ENCODE measurements at regions not wholly inside any gene's neighbourhood (a gene's known extent, or its start where the extent isn't known, plus 50 kb on each side); places are given as distances from the start of the nearest gene placed in this dataset.
"Not testable (repeated sequence)": the region's sequence is repeated elsewhere in the genome, so short reads cannot be mapped to it uniquely, and the experiment has no call there.

DNA sequence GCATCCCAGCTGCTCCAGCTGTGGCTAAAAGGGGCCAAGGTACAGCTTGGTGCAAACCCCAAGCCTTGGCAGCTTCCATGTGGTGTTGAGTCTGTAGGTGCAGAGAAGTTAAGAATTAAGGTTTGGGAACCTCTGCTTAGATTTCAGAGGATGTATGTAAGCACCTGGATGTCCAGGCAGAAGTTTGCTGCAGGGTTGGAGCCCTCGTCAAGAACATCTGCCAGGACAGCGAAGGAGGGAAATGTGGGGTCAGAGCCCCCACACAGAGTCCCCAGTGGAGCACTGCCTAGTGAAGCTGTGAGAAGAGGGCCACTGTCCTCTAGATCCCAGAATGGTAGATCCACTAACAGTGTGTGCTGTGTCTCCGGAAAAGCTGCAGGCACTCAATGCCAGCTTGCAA is 236.2 kb upstream of the ADRA1B start:
- DNase-seq (ENCODE audit: low read depth in 3 of 3, low spot score in 2 of 3), result no peak

DNA sequence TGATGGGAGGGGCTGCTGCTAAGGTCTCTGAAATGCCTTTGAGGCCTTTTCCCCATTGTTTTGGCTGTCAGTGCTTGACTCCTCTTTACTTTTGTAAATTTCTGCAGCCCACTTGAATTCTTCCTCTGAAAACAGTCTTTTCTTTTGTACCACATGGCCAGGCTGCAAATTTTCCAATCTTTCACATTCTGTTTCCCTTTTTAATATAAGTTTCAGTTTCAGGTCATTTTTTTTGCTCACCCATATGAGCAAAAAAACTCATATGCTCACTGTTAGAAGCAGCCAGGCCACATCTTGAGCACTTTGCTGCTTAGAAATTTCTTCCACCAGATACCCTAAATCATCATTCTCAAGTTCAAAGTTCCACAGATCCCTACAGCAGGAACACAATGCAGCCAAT is 234.6 kb upstream of the ADRA1B start:
- DNase-seq (ENCODE audit: low read depth in 3 of 3, low spot score in 2 of 3), result no peak

DNA sequence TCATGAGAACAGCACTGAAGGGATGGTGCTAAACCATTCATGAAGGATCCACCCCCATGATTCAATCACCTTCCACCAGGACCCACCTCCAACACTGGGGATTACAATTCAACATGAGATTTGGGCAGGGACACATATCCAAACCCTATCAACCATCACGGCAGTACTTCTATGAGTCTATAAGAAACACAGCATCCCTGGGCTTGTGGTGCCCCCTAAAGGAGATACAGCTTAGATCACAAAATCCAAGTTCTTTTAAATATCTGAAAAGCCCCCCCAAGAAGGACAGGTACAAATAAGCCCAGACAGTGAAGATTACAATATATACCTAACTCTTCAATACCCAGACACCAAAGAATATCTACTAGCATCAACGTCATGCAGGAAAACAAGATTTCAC is 233.7 kb upstream of the ADRA1B start:
- no peak for DNase-seq (ENCODE audit: low read depth in 3 of 3, low spot score in 2 of 3)

DNA sequence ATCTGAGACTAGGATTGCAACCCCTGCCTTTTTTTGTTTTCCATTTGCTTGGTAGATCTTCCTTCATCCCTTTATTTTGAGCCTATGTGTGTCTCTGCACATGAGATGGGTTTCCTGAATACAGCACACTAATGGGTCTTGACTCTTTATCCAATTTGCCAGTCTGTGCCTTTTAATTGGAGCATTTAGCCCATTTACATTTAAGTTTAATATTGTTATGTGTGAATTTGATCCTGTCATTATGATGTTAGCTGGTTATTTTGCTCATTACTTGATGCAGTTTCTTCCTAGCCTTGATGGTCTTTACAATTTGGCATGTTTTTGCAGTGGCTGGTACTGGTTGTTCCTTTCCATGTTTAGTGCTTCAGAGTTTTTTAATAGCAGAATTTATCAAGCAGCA is 228.4 kb upstream of the ADRA1B start:
- not testable (repeated sequence) for DNase-seq (ENCODE audit: low read depth in 3 of 3, low spot score in 2 of 3)

DNA sequence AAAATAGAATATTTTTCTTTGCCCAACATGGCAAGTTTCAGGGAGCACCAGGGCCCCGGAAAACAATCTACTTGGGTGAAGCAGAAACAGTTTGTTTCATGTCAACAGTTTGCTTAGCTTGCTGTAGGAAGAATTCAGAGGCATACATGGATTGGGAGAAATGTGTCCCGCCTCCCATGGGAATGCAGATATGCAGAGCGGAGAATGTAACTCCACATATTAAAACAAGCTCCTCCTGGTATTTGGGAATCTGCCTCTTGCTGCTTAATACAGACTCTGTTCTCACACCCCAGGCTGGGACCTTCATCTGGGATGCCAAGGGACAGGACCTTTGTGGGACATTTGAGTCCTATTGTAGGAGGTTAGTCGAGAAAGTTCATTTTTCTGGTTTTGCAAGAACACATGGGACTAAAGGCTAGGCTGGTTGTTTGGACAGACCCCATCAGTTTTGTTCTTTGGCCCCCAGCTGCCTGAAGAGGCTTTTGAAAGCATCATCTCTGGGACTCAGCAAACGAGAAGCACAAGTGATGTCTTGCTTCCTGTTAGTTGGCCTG is 220.5 kb upstream of the ADRA1B start:
- no peak for DNase-seq (ENCODE audit: low read depth in 3 of 3, low spot score in 2 of 3)

DNA sequence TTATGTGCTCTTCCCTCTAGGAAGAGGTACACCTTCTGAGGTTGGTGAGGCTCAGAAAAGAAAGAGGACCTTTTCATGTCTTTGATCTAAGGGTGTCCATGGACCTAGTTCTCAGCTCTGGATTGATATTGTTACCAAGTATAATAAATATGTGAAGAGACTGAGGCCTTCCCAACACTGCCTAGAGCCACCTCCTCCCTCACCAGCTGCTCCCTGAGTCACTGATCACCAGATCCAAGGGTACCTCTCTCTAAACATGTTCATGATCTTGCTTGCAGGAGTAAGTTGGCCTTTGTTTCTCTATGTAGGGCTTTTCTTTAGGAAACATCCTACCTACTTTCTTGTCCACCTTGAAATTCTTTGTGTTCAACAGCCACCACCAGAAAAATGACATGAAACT is 218.8 kb upstream of the ADRA1B start:
- DNase-seq (ENCODE audit: low read depth in 3 of 3, low spot score in 2 of 3), result no peak

DNA sequence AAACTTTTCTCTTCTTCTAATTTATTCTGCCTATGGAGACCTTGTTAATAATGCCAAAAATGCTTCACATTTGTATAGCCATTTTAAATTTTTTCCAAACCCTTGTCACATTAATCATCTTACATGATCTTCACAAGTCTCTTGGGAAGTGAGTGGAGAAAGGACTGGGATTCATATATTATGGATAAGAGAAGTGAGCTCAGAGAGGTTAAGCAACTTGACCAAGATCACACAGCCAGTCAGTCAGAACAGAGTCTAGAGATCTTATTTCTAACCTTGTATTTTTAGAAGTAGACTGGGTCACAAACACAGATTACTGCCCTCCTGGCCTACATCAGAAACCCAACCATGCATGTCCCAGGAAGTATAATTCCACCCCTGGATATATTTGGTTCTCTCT is 218.0 kb upstream of the ADRA1B start:
- DNase-seq (ENCODE audit: low read depth in 3 of 3, low spot score in 2 of 3), result no peak

DNA sequence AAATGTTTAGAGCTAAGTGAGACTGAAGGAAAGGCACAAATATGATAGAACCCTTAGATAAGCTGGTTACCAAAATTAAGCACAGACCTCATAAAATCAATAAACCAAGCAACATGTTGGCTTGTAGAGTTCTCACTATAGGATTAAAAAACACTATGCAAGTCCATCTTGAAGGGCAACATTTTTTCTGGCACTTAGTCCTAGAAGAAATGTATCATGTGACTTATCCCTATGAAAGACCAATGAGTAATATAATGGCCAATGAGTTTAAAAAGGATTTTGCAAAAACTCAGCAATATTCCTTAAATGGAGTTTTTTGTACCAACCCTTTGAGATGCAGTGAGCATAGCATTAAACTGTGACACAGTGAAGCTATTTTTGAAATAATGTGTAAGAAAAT is 216.3 kb upstream of the ADRA1B start:
- DNase-seq (ENCODE audit: low read depth in 3 of 3, low spot score in 2 of 3), result no peak

DNA sequence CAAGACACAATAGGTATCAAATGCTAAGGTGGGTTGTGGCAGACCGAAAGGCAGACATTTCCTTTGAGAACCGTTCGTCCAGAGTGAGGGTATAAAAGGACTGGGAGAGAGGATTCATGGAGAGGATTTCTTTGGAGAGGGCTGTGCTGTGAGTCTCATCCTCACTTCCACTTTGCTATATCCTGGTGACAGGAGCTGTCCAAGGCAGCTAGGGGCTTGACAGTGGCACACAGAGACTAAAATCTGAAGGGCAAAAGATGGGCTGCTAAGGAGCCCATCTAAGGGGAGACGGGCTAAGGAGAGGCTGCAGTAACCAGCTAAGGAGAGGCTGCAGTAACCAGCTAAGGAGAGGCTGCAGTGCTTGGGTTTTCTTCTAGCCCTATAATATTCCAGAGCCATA is 214.0 kb upstream of the ADRA1B start:
- DNase-seq (ENCODE audit: low read depth in 3 of 3, low spot score in 2 of 3), result no peak

DNA sequence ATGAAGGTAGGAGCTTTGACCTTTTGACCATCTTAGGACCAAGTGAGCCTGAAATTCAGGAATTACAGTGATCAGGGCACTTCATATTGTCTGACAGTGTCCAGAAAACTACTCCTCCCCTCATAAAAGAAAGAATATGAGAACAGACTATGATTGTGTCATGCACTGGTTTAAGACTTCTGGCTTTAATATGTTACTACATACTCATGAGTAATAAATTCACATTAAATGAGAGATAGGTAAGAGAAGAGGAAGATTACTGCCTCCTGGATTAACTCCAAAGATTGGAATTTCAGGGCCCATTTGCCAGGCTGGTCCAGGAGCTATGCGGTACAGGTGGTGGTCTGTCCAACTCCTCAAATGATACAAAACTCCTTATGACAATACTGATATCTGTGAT is 213.5 kb upstream of the ADRA1B start:
- DNase-seq (ENCODE audit: low read depth in 3 of 3, low spot score in 2 of 3), result no peak

DNA sequence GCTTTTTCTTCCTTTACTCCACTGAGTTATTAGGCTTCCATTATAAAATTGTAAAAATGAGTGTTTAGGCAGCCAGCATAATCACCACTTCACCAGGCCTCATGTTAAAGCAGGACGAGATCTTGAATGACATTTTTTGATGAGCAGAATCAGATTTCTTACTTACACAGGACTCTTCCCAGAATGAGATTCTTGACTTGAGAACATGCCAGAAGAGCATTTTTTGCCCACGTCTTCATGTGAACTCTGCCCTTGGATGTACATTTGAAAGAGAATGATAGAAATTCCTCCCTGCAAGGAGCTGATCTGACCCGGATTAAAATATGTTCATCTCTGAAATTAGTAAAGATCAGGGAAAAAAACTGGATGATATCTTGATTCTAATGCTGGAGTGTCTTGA is 212.1 kb upstream of the ADRA1B start:
- no peak for DNase-seq (ENCODE audit: low read depth in 3 of 3, low spot score in 2 of 3)

DNA sequence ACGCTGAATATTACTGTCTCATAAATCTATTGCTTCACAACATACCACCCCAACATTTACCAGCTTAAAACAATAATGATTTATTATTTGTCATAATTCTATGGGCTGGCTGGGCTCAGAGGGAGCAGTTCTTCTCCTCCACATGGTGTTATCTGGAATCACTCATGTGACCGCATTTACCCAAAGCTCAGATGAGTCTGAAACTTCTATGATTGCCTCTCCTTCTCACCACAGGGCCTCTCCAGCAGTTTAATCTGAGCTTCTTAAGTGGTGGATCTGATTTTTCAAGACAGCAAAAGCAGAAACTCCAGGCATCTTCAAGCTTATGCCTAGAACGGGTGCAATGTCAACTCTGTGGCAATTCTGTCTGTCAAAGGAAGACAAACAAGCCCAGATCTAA is 210.3 kb upstream of the ADRA1B start:
- no peak for DNase-seq (ENCODE audit: low read depth in 3 of 3, low spot score in 2 of 3)

DNA sequence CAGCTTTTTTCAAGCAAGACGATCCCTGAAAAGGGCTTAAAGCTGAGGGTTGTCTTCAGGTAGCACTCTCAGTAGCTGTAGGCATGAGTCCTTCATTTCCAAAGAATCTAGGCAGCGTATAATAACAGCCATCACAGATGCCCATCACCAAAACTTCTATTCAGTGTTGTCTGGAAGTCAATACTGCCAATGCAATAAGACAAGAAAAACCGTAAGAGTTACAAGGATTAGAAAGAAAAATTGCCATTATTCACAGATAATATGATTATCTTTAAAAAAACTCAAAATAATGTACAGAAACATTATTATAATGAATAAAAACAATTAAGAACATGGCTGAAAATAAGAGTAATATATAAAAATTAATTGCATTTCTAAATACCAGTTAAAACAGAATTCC is 208.2 kb upstream of the ADRA1B start:
- no peak for DNase-seq (ENCODE audit: low read depth in 3 of 3, low spot score in 2 of 3)

DNA sequence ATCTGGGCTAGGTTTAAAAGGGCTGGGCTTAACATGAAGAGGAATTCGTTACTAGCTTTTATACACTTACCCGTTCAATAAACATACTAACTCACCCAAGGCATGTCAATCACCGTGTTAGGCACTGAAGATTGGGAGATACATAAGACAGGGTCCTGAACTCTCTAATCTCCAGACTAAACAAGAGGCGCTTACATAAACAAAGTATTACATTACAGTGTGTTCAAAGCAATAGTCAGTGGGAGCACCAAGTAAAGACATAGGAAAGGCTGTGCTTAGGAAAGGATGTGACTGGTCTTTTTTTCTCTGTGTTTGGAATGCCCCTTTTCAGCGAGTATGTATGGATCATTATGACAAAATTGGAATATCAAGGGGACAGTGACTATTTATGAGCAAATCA is 203.6 kb upstream of the ADRA1B start:
- no peak for DNase-seq (ENCODE audit: low read depth in 3 of 3, low spot score in 2 of 3)

DNA sequence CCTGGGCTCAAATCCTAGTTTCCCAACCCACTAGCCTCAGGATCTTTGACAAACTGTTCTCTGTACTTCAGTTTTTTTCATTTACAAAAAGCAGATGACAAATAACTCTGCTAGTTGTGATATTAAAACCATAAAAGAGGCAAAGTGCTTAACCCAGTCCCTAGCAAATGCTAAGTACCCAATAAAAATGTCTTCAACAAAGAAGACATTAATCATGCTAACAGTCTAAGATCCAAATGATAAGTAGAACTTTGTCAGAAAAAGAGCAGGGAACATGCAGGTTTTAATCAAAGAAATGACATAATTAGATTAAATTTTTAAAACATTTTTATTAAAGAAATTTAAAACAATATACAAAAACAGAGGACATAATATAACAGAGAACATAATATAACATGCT is 203.0 kb upstream of the ADRA1B start:
- DNase-seq (ENCODE audit: low read depth in 3 of 3, low spot score in 2 of 3), result no peak

DNA sequence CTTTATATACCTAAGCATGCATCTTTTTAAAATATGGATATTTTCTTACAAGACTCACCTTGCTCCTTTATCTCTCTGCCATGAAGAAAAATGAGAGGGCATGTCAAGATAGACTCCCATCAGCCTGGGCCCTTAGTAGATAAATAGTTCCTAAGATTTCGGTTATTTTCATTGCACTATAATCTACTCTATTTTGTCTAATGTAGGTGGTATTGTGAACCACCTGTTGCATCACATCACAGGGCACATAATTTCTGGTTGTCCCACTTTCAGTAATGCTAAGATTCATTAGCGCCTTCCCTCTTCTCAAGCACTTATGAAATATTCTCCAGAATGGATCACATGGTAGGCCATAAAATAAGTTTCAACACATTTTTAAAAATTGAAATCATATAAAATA is 202.5 kb upstream of the ADRA1B start:
- no peak for DNase-seq (ENCODE audit: low read depth in 3 of 3, low spot score in 2 of 3)

DNA sequence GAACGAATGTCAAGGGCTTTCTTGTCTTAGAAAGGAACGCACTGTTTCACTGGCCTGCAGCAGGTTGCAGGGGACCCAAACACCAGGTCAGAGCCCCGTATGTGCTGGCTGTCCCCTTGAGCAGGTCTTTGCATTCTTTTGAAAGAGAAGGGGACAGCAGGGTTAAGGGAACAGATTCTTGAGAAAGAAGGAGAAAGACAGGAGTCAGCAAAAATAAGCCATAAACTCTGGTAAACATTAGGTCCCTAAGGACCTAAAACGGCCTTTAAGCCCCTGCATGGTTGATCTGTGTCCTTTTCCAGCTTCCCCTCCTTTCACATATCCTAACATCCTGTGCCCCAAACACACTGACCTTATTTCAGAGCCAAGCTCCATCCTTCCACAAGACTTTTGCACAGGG is 190.8 kb upstream of the ADRA1B start:
- no peak for DNase-seq (ENCODE audit: low read depth in 3 of 3, low spot score in 2 of 3)

DNA sequence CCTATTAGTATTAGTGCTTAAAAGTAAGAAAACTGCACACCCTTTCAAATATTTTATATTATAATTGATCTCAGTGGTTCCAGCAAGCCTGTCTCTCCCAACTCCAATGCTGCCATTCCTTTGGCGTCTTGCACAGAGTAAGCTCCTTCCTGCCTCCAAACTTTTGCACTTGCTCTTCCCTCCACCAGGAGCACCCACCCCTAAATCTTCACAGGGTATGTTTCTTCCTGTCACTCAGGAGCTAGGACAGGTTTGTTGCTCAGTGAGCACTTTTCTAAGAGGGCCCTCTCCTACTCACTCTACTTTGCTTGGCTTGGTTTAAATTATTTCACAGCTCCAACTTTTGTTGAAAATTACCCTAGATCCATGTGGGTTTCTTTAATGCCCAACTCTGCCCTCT is 189.1 kb upstream of the ADRA1B start:
- no peak for DNase-seq (ENCODE audit: low read depth in 3 of 3, low spot score in 2 of 3)

DNA sequence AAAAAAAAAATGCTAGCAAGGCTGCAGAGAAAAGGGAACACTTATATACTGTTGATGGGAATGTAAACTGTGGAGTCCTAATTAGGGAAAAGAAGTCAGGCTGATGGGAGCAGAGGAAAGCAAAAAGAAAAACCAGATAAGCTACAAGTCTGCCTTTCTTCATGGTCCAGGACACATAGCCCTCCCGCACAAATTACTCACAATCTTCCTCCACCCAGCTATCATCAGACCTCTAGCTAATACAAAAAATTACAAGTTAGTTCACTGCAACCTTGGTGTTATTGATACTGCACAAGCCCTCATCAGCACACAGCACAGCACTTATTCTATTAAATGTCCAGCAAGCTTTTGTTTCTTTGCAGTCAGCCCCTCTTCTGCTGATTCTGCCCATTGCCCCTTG is 186.0 kb upstream of the ADRA1B start:
- no peak for DNase-seq (ENCODE audit: low read depth in 3 of 3, low spot score in 2 of 3)

DNA sequence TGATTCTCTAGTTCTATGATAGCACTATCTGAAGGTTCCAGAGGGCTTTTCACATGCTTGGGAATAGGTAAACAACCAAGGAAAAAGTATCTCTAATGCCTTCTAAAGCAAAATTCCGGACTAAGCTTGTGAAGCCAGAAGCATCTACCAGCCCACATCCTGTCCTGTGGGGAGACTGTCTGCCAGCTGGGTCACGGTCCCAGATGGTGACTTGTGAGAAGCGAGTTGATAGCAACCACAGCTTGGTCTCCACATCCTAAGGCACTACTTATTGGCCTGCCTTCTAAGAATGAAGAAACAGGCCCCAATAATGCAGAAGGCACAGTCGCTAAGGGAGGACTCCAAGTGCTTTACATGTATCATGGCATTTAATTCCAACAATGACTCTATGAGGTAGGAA is 184.1 kb upstream of the ADRA1B start:
- DNase-seq (ENCODE audit: low read depth in 3 of 3, low spot score in 2 of 3), result no peak

DNA sequence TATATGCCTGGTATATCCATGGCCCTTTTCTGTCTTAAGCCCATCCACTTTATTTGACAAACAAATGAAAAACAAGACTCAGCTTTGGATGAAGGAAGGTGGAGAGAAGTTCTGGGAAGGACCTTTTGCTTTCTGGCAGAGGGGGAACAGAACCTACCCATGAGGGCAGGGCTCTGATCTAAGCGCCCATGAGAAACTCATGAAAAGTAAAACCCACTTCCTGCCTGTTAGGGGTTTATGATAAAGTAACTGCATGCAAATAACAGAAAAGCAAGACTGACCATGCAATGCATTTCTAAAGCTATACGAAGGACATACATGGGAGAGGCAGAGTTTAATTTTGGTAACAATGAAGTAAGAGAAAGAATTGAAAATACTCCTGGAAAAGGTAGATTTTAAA is 181.9 kb upstream of the ADRA1B start:
- no peak for DNase-seq (ENCODE audit: low read depth in 3 of 3, low spot score in 2 of 3)

DNA sequence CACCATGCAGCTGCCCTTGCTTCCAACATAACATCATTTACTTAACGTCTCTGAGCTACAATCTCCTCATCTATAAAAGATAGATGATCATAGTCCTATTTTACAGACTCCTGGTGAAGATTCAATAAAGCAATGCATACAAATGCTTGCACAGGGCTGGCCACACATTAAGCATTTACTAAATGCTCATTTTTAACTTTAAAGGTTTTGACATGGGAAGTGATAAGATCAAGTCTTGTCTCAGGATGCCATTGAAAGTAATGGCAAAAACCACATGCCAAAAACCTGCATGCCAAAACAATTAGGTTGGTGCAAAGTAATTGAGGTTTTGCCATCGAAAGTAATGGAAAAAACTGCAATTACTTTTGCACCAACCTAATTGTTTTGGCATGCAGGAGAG is 181.2 kb upstream of the ADRA1B start:
- no peak for DNase-seq (ENCODE audit: low read depth in 3 of 3, low spot score in 2 of 3)

DNA sequence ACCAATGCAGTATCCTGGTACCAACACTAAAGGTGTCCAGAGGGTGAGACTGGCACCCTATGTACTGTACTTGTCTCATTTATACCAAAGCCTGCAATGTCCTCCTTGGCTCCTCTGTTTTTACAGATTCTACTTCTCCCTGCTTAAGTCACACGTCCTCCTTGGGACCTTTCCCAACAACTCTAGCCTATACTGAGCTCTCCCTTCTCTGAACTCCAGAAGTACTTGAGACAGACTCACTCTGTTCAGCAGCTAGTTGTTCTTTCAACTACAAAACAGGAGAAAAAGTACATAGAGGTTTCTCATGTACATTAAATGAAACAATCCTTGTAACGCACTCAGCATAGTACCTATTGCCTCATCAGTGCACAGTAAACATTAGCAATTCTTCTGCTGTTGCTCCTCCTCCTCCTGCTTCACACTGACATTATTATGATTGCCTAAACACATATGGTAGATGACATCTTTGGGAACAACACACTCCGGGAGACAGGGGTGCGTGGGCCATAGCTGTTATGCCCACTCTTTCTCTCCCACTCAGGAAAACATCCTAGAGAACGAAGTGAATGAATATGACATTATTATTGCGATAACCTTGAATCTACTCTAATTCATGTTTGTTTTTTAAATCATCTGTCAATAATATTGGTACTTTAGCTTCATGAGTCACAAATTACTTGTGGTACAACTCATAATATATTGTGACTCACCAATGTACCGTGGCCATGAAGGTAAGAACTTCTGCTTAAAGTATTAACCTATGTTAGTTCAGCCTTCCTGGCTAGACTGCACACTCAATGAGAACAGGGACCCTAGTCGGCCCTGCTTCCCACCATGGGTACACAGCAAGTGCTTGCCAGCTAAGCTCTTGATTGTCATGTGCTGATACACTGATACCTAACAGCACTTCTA is 180.3 kb upstream of the ADRA1B start:
- no peak for DNase-seq (ENCODE audit: low read depth in 3 of 3, low spot score in 2 of 3)
